ENCODE measurements at regions not wholly inside any gene's neighbourhood (a gene's known extent, or its start where the extent isn't known, plus 50 kb on each side); places are given as distances from the start of the nearest gene placed in this dataset.

DNA sequence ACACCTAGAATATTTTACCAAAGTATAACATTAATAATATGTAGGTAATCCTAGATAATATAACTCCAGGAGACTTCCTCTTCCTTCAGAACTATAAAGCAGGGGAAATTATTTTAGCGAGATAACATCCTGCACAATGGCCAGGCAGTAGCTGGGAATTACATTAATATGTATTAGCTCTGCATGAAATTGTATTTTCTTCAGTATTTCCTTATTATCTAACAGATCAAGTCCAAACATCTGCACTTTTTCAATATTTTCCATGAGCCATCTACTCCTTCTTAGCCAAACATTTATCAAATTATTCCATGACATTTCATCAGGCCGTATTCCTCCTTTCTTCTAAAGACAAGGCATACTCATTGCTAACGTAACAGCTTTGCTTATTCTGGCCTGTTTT, 98.8 kb upstream of the PCDH9 start:
- H2AK5ac ChIP-seq (ENCODE audit: low read depth, low read length) = no peak overlapping the region
- H3K4ac ChIP-seq (replicated peaks; ENCODE audit: insufficient read length, low read depth, low read length) = no peak overlapping the region
- H4K20me1 ChIP-seq (replicated peaks in 1 of 2; ENCODE audit: control insufficient read depth in 1 of 2, insufficient read depth in 2 of 2, low read length in 2 of 2) = no peaks in the 10 kb centered on the region
- H2BK120ac ChIP-seq (replicated peaks; ENCODE audit: low read depth, low read length) = no peak overlapping the region
- 96% methylated on average over 3 of the region's 3 CpGs; no CpG with 5 or more reads in 1 of the 2 experiments for WGBS, 2 experiments (ENCODE audit: extremely low coverage in 1 of 2, insufficient coverage in 1 of 2, insufficient read length in 1 of 2, insufficient replicate concordance in 2 of 2, low coverage in 1 of 2, low lambda C conversion rate in 2 of 2, missing lambda C conversion rate in 1 of 2)
- H3K79me2 ChIP-seq (ENCODE audit: control insufficient read depth in 1 of 2, insufficient read depth in 2 of 2, low read length in 2 of 2) = no peaks in the 10 kb centered on the region
- DNase-seq (ENCODE audit: low read depth in 1 of 2, low spot score in 2 of 2) = no peak
- H3K18ac ChIP-seq (ENCODE audit: extremely low read depth, low read length) = no peak overlapping the region
- H3K14ac ChIP-seq (ENCODE audit: insufficient read length) = no peak overlapping the region
- no peak overlapping the region for H3K9ac ChIP-seq (replicated peaks in 1 of 4; ENCODE audit: extremely low read depth in 1 of 4, low read depth in 3 of 4, low read length in 3 of 4)
- H2BK5ac ChIP-seq (ENCODE audit: low read depth, low read length) = no peak overlapping the region
- no peaks in the 10 kb centered on the region for H3K23me2 ChIP-seq (ENCODE audit: low read depth, low read length)
- no peak overlapping the region for H3K4me2 ChIP-seq (ENCODE audit: insufficient read depth in 1 of 2, low read depth in 2 of 2, low read length in 2 of 2)
- no peak overlapping the region for H3K27ac ChIP-seq (ENCODE audit: low read depth, low read length)
- H3K79me1 ChIP-seq (ENCODE audit: low read depth, low read length) = no peaks in the 10 kb centered on the region
- ChIA-PET POLR2A (ENCODE audit: partially characterized antibody) (no interaction called here), CTCF (ENCODE audit: partially characterized antibody) (interaction anchor here (1.3 to 1.4 kb wide), 2 partner anchors 87 to 710 kb away, joined by 3 to 4 read pairs; no protein-coding TSS in a partner anchor)
- no peak overlapping the region for H4K8ac ChIP-seq (ENCODE audit: extremely low read depth, insufficient read depth, low read length)
- no peak overlapping the region for H4K5ac ChIP-seq (ENCODE audit: insufficient read length, low read depth, low read length)
- H3K27me3 ChIP-seq (replicated peaks in 1 of 4; ENCODE audit: control insufficient read depth in 3 of 4, extremely low read depth in 1 of 4, insufficient read depth in 3 of 4, low read length in 3 of 4) = no peaks in the 10 kb centered on the region
- no peak overlapping the region for H3K4me3 ChIP-seq (ENCODE audit: extremely low read depth in 1 of 4, insufficient read depth in 2 of 4, low read depth in 3 of 4, low read length in 4 of 4)
- no peak overlapping the region for H2AFZ ChIP-seq (ENCODE audit: low read length)
- no peak for FAIRE-seq
- TF ChIP-seq FOSL1 (IDR thresholded peaks at IDR 0.05; ENCODE audit: insufficient read depth, low read depth, low read length) (no peak), CBX5 (IDR thresholded peaks at IDR 0.05; ENCODE audit: low read depth, low read length) (no peak), SAP30 (IDR thresholded peaks at IDR 0.05; ENCODE audit: insufficient read depth, insufficient replicate concordance, low read length) (no peak), YY1 (IDR thresholded peaks at IDR 0.05; ENCODE audit: low read depth, low read length) (no peak), CTCF (IDR thresholded peaks at IDR 0.05; ENCODE audit: control extremely low read depth in 1 of 3, insufficient read depth in 1 of 3, low read depth in 1 of 3, low read length in 3 of 3) (no peak)
- H3K56ac ChIP-seq (replicated peaks; ENCODE audit: insufficient read length, low read depth, low read length) = no peak overlapping the region
- no peaks in the 10 kb centered on the region for H3K9me3 ChIP-seq (ENCODE audit: insufficient read depth in 2 of 2, low read depth in 1 of 2, low read length in 1 of 2)
- H4K91ac ChIP-seq (replicated peaks; ENCODE audit: insufficient read length, low read length) = no peak overlapping the region
- H3K36me3 ChIP-seq (ENCODE audit: control insufficient read depth in 2 of 4, insufficient read depth in 4 of 4, low read length in 3 of 4) = no peaks in the 10 kb centered on the region
- H3K23ac ChIP-seq (ENCODE audit: insufficient read length) = no peak overlapping the region
- no peaks in the 10 kb centered on the region for H3K4me1 ChIP-seq (replicated peaks in 1 of 4; ENCODE audit: control insufficient read depth in 3 of 4, insufficient read depth in 4 of 4, low read length in 3 of 4)
- no peak overlapping the region for H2BK20ac ChIP-seq (ENCODE audit: low read length)
- no peak overlapping the region for H2BK12ac ChIP-seq (ENCODE audit: low read depth, low read length)
- H2BK15ac ChIP-seq (ENCODE audit: low read length) = no peak overlapping the region

Data from H1 (cell line).